ENCODE measurements at regions not wholly inside any gene's neighbourhood (a gene's known extent, or its start where the extent isn't known, plus 50 kb on each side); places are given as distances from the start of the nearest gene placed in this dataset.

- peaks cover 0 to 10% (median 0%) of the 10 kb centered on the region in 3 donors for H3K9me3 ChIP-seq (ENCODE audit: control extremely low read depth in 1 of 3, control insufficient read depth in 2 of 3, insufficient read depth in 1 of 3, low read length in 2 of 3)
- 94% methylated on average over 5 of the region's 5 CpGs for WGBS (ENCODE audit: insufficient coverage)
- Mint-ChIP-seq H3K4me3 (no peak overlapping the region), H3K9me3 (ENCODE audit: insufficient read depth) (no peaks in the 10 kb centered on the region), H3K4me1 (no peaks in the 10 kb centered on the region), H3K27ac (no peak overlapping the region), H3K27me3 (peaks cover 4% of the 10 kb centered on the region)
- H3K27ac ChIP-seq (ENCODE audit: low read length in 2 of 2), result no peak overlapping the region
- no peak for TF ChIP-seq CTCF (IDR thresholded peaks at IDR 0.05)
- TF ChIP-seq EZH2 (IDR thresholded peaks at IDR 0.05; ENCODE audit: borderline replicate concordance, insufficient read depth, low read depth, low read length, poor library complexity, severe bottlenecking), result no peak
- no peak overlapping the region for H3K4me2 ChIP-seq (replicated peaks; ENCODE audit: low read depth, low read length, poor library complexity, severe bottlenecking)
- H4K20me1 ChIP-seq (ENCODE audit: control insufficient read depth, insufficient read depth, low read length, poor library complexity, severe bottlenecking), result no peaks in the 10 kb centered on the region
- intact Hi-C loops (cut with micrococcal nuclease), result no loop called here
- POLR2A ChIA-PET, result no interaction called here
- DNase-seq (no peak), ATAC-seq (ENCODE audit: low read depth) (no peak)
- H3K9ac ChIP-seq (ENCODE audit: low read length), result no peak overlapping the region
- H3K4me1 ChIP-seq (ENCODE audit: control insufficient read depth in 2 of 2, insufficient read depth in 2 of 2, low read length in 2 of 2), result no peaks in the 10 kb centered on the region
- H3K36me3 ChIP-seq (replicated peaks in 1 of 2; ENCODE audit: control extremely low read depth in 1 of 2, control insufficient read depth in 1 of 2, extremely low read depth in 1 of 2, insufficient read depth in 2 of 2, low read length in 1 of 2), result no peaks in the 10 kb centered on the region
- H2AFZ ChIP-seq (ENCODE audit: insufficient read depth, low read depth, low read length, poor library complexity, severe bottlenecking), result no peak overlapping the region
- H3K4me3 ChIP-seq (ENCODE audit: control extremely low read depth in 1 of 5, extremely low read depth in 1 of 5, insufficient read depth in 1 of 5, low read depth in 2 of 5, low read length in 4 of 5), result no peak overlapping the region
- no peaks in the 10 kb centered on the region for H3K27me3 ChIP-seq (replicated peaks in 1 of 4; ENCODE audit: control extremely low read depth in 1 of 4, control insufficient read depth in 3 of 4, insufficient read depth in 4 of 4, low read length in 3 of 4)
- CTCF ChIA-PET, result no interaction called here
- H3K79me2 ChIP-seq (ENCODE audit: control insufficient read depth, insufficient read depth, low read length), result no peaks in the 10 kb centered on the region
These were observed 145.3 kb downstream of the SEC16B start for GRCh38 chr1:177824508-177824982.

- Mint-ChIP-seq H3K4me3 (no peak overlapping the region), H3K27ac (no peak overlapping the region), H3K9me3 (ENCODE audit: insufficient read depth) (peaks cover 2% of the 10 kb centered on the region), H3K4me1 (no peaks in the 10 kb centered on the region), H3K27me3 (peaks cover 4% of the 10 kb centered on the region)
- Histone ChIP-seq H4K20me1 (ENCODE audit: control insufficient read depth, insufficient read depth, low read length, poor library complexity, severe bottlenecking) (no peaks in the 10 kb centered on the region), H3K4me2 (replicated peaks; ENCODE audit: low read depth, low read length, poor library complexity, severe bottlenecking) (no peak overlapping the region), H3K4me3 (ENCODE audit: control extremely low read depth in 1 of 5, extremely low read depth in 1 of 5, insufficient read depth in 1 of 5, low read depth in 2 of 5, low read length in 4 of 5) (no peak overlapping the region), H3K27ac (ENCODE audit: low read length in 2 of 2) (no peak overlapping the region), H3K9ac (ENCODE audit: low read length) (no peak overlapping the region), H3K79me2 (ENCODE audit: control insufficient read depth, insufficient read depth, low read length) (no peaks in the 10 kb centered on the region), H3K27me3 (replicated peaks in 1 of 4; ENCODE audit: control extremely low read depth in 1 of 4, control insufficient read depth in 3 of 4, insufficient read depth in 4 of 4, low read length in 3 of 4) (no peaks in the 10 kb centered on the region), H3K4me1 (ENCODE audit: control insufficient read depth in 2 of 2, insufficient read depth in 2 of 2, low read length in 2 of 2) (no peaks in the 10 kb centered on the region), H3K36me3 (replicated peaks in 1 of 2; ENCODE audit: control extremely low read depth in 1 of 2, control insufficient read depth in 1 of 2, extremely low read depth in 1 of 2, insufficient read depth in 2 of 2, low read length in 1 of 2) (no peaks in the 10 kb centered on the region), H2AFZ (ENCODE audit: insufficient read depth, low read depth, low read length, poor library complexity, severe bottlenecking) (no peak overlapping the region), H3K9me3 (ENCODE audit: control extremely low read depth in 1 of 3, control insufficient read depth in 2 of 3, insufficient read depth in 1 of 3, low read length in 2 of 3) (peaks cover 0 to 28% (median 0%) of the 10 kb centered on the region in 3 donors)
- TF ChIP-seq EZH2 (IDR thresholded peaks at IDR 0.05; ENCODE audit: borderline replicate concordance, insufficient read depth, low read depth, low read length, poor library complexity, severe bottlenecking), result no peak
- DNase-seq (no peak), ATAC-seq (ENCODE audit: low read depth) (no peak)
- ChIA-PET POLR2A (no interaction called here), CTCF (no interaction called here)
- intact Hi-C loops (cut with micrococcal nuclease), result no loop called here
- WGBS (ENCODE audit: insufficient coverage), result 89% methylated on average over 6 of the region's 6 CpGs
These were observed 149.6 kb downstream of the SEC16B start for GRCh38 chr1:177820213-177820612.

Data from B cell (primary cell).